IMR-90 (cell line): ENCODE measurements at regions not wholly inside any gene's neighbourhood (a gene's known extent, or its start where the extent isn't known, plus 50 kb on each side); places are given as distances from the start of the nearest gene placed in this dataset.

Source experiments
- ATAC-seq: fragments of 200-7000 bp; cut with Tn5 transposase; 2 replicates; pipeline ENCODE4 v1.9.1; 2020; ENCODE audit warnings: low read depth, mild to moderate bottlenecking, moderate library complexity
- BruUV-seq: library from RNA; stranded (reverse); fragments of 400-500 nt; replicated peaks from 2 replicates; lab custom pipeline; 2021; lab: Mats Ljungman, UMichigan
- CTCF ChIA-PET: fragments of 300-600 bp; formaldehyde crosslinking; extraction: SDS; loops from one replicate; lab custom pipeline; 2021; ENCODE audit warnings: antibody characterized with exemption; lab: Yijun Ruan, JAX
- POLR2A ChIA-PET: fragments of 300-600 bp; sonication (Branson Sonifier 250); formaldehyde crosslinking; loops from one replicate; lab custom pipeline; 2022; ENCODE audit warnings: antibody characterized with exemption; ENCODE audit not compliant: unreplicated experiment; lab: Charles Lee
- DNase-seq: peaks from one replicate; pipeline ENCODE4 v3.0.0; 2013
- H2AFZ ChIP-seq: replicated peaks from 2 replicates; pipeline ENCODE3; 2013; ENCODE audit warnings: low read length, mild to moderate bottlenecking; ENCODE audit not compliant: poor library complexity
- H2AK5ac ChIP-seq: 2 replicates; pipeline ENCODE4 v1.6.1; 2013; ENCODE audit warnings: low read depth, low read length, inconsistent platforms
- H2AK9ac ChIP-seq: replicated peaks from 2 replicates; pipeline ENCODE3; 2013; ENCODE audit warnings: mild to moderate bottlenecking, low read depth, low read length, moderate library complexity; ENCODE audit not compliant: poor library complexity
- H2BK120ac ChIP-seq: 2 replicates; pipeline ENCODE4 v1.6.1; 2013; ENCODE audit warnings: low read depth, low read length, inconsistent platforms
- H2BK15ac ChIP-seq: 3 replicates; pipeline ENCODE4 v1.6.1; 2013; ENCODE audit warnings: low read depth, low read length, inconsistent platforms
- H2BK20ac ChIP-seq: 2 replicates; pipeline ENCODE4 v1.6.1; 2013; ENCODE audit warnings: low read depth, mild to moderate bottlenecking, inconsistent platforms, low read length, moderate library complexity
- H2BK5ac ChIP-seq: 2 replicates; pipeline ENCODE4 v1.6.1; 2013; ENCODE audit warnings: mild to moderate bottlenecking, low read depth, low read length, inconsistent platforms; ENCODE audit not compliant: poor library complexity, severe bottlenecking
- H3K14ac ChIP-seq: replicated peaks from 2 replicates; pipeline ENCODE4 v1.6.1; 2013; ENCODE audit warnings: low read depth, low read length, inconsistent platforms
- H3K18ac ChIP-seq: 2 replicates; pipeline ENCODE4 v1.6.1; 2013; ENCODE audit warnings: low read depth, low read length, control low read depth
- H3K23ac ChIP-seq: 2 replicates; pipeline ENCODE4 v1.6.1; 2013; ENCODE audit warnings: low read depth, low read length, inconsistent platforms
- H3K27ac ChIP-seq: 2 replicates; pipeline ENCODE4 v1.5.1; 2013; ENCODE audit warnings: mild to moderate bottlenecking, control low read depth, low read length; ENCODE audit not compliant: insufficient read depth
- H3K27me3 ChIP-seq: 2 replicates; pipeline ENCODE4 v1.6.1; 2013; ENCODE audit warnings: low read length; ENCODE audit not compliant: control insufficient read depth, insufficient read depth
- H3K36me3 ChIP-seq: 2 replicates; pipeline ENCODE4 v1.6.1; 2013; ENCODE audit warnings: low read length, mixed read lengths; ENCODE audit not compliant: control insufficient read depth, insufficient read depth
- H3K4ac ChIP-seq: 2 replicates; pipeline ENCODE4 v1.6.1; 2013; ENCODE audit warnings: low read depth, low read length, inconsistent platforms
- H3K4me1 ChIP-seq: 2 replicates; pipeline ENCODE4 v1.6.1; 2013; ENCODE audit warnings: low read length, mixed read lengths; ENCODE audit not compliant: control insufficient read depth, insufficient read depth
- H3K4me2 ChIP-seq: 2 replicates; pipeline ENCODE4 v1.6.1; 2013; ENCODE audit warnings: low read depth, mild to moderate bottlenecking, control low read depth, low read length, moderate library complexity
- H3K4me3 ChIP-seq: 2 replicates; pipeline ENCODE4 v1.5.1; 2013; ENCODE audit warnings: low read depth, mild to moderate bottlenecking, control low read depth, low read length, moderate library complexity; ENCODE audit not compliant: insufficient read depth
- H3K56ac ChIP-seq: 2 replicates; pipeline ENCODE4 v1.6.1; 2013; ENCODE audit warnings: low read length, inconsistent platforms; ENCODE audit not compliant: insufficient read depth; ENCODE audit errors: extremely low read depth
- H3K79me1 ChIP-seq, 2 experiments: 2 replicates each; pipeline ENCODE4 v1.6.1; 2013; ENCODE audit warnings: low read length in 2 of 2, inconsistent platforms in 1 of 2, low read depth in 1 of 2
- H3K9ac ChIP-seq: 2 replicates; pipeline ENCODE4 v1.6.1; 2013; ENCODE audit warnings: low read depth, low read length, control low read depth
- H3K9me1 ChIP-seq: 2 replicates; pipeline ENCODE4 v1.6.1; 2013; ENCODE audit warnings: low read length, inconsistent platforms; ENCODE audit not compliant: insufficient read depth
- H3K9me3 ChIP-seq: 2 replicates; pipeline ENCODE4 v1.6.1; 2013; ENCODE audit warnings: low read length; ENCODE audit not compliant: control insufficient read depth, insufficient read depth
- H4K20me1 ChIP-seq: 2 replicates; pipeline ENCODE4 v1.6.1; 2013; ENCODE audit warnings: low read length, inconsistent platforms; ENCODE audit not compliant: insufficient read depth
- H4K5ac ChIP-seq: 2 replicates; pipeline ENCODE4 v1.6.1; 2013; ENCODE audit warnings: mild to moderate bottlenecking, low read depth, low read length, control low read depth
- H4K8ac ChIP-seq, 2 experiments: 2 replicates each; pipeline ENCODE4 v1.6.1; 2013; ENCODE audit warnings: low read depth in 2 of 2, low read length in 2 of 2, control low read depth in 1 of 2, inconsistent platforms in 1 of 2
- H4K91ac ChIP-seq: 2 replicates; pipeline ENCODE4 v1.6.1; 2013; ENCODE audit warnings: low read depth, low read length, inconsistent platforms; ENCODE audit not compliant: insufficient read depth
- POLR2A ChIP-seq: IDR thresholded peaks from 2 replicates; pipeline ENCODE4 v1.6.1; 2012; ENCODE audit warnings: mild to moderate bottlenecking, low read depth, low read length
- WGBS, 2 experiments: methylation state at CpG; one replicate each; pipeline versions ENCODE4 v1.1.5 to v1.1.7; 2013; ENCODE audit warnings: missing lambda C conversion rate in 2 of 2; ENCODE audit not compliant: insufficient read length in 1 of 2; ENCODE audit errors: extremely low coverage in 2 of 2; 5-methylcytosine and 5-hydroxymethylcytosine counted together
- dilution Hi-C: fragments of 300-500 bp; cut with HindIII; formaldehyde crosslinking; loops from one replicate; pipeline ENCODE4 v1.14.3; 2018; ENCODE audit warnings: low sequenced_read_pairs; ENCODE audit not compliant: unreplicated experiment
- in situ Hi-C: fragments of 300-500 bp; cut with MboI; formaldehyde crosslinking; loops from 3 replicates; pipeline ENCODE4 v1.14.3; 2019; ENCODE audit warnings: low sequenced_read_pairs, inconsistent platforms, mixed read lengths
- intact Hi-C: fragments of 100-400 bp; cut with micrococcal nuclease; formaldehyde crosslinking; loops from 2 replicates; pipeline ENCODE4 v1.10.0; 2022
- TF ChIP-seq, protein P1 (sequence below): fragments of 150-350 bp; IDR thresholded peaks from 2 replicates; pipeline ENCODE4 v1.6.1; 2016; ENCODE audit warnings: low read depth, mild to moderate bottlenecking, low read length, moderate library complexity, borderline replicate concordance

- POLR2A ChIA-PET: no interaction called here
- no peaks in the 10 kb centered on the region for H3K79me1 ChIP-seq
- DNase-seq (no peak), ATAC-seq (no peak)
- H4K5ac ChIP-seq: no peak overlapping the region
- no peak for TF ChIP-seq POLR2A
- TF ChIP-seq, protein P1, sequence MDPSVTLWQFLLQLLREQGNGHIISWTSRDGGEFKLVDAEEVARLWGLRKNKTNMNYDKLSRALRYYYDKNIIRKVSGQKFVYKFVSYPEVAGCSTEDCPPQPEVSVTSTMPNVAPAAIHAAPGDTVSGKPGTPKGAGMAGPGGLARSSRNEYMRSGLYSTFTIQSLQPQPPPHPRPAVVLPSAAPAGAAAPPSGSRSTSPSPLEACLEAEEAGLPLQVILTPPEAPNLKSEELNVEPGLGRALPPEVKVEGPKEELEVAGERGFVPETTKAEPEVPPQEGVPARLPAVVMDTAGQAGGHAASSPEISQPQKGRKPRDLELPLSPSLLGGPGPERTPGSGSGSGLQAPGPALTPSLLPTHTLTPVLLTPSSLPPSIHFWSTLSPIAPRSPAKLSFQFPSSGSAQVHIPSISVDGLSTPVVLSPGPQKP: no peak
- H2AK5ac ChIP-seq: no peak overlapping the region
- no CpG with 5 or more reads among the region's 2 CpGs for WGBS, 2 experiments
- H3K4me3 ChIP-seq: no peak overlapping the region
- in situ Hi-C loops: no loop called here
- H3K4me2 ChIP-seq: no peak overlapping the region
- no peaks in the 10 kb centered on the region for H3K27me3 ChIP-seq
- no peaks in the 10 kb centered on the region for H3K9me1 ChIP-seq
- H3K4me1 ChIP-seq: no peaks in the 10 kb centered on the region
- H2BK120ac ChIP-seq: no peak overlapping the region
- H3K18ac ChIP-seq: no peak overlapping the region
- no peaks in the 10 kb centered on the region for H4K20me1 ChIP-seq
- no peak overlapping the region for H3K27ac ChIP-seq
- intact Hi-C loops: no loop called here
- no peak overlapping the region for H2AK9ac ChIP-seq
- no peak overlapping the region for H2BK15ac ChIP-seq
- no peaks in the 10 kb centered on the region for H3K9me3 ChIP-seq
- H2AFZ ChIP-seq: no peak overlapping the region
- no TSS peak for BruUV-seq
- no peak overlapping the region for H2BK5ac ChIP-seq
- no peak overlapping the region for H3K4ac ChIP-seq
- dilution Hi-C loops: no loop called here
- H3K14ac ChIP-seq: no peak overlapping the region
- H4K8ac ChIP-seq: no peak overlapping the region
- CTCF ChIA-PET: no interaction called here
- no peak overlapping the region for H3K9ac ChIP-seq
- no peak overlapping the region for H4K91ac ChIP-seq
- no peak overlapping the region for H3K23ac ChIP-seq
- H3K56ac ChIP-seq: no peak overlapping the region
- no peaks in the 10 kb centered on the region for H3K36me3 ChIP-seq
- H2BK20ac ChIP-seq: no peak overlapping the region
Measured at GRCh38 chr11:109342261-109342660, 79.7 kb upstream of the C11orf87 start.
